CD14-positive monocyte (primary cell): ENCODE measurements at regions not wholly inside any gene's neighbourhood (a gene's known extent, or its start where the extent isn't known, plus 50 kb on each side); places are given as distances from the start of the nearest gene placed in this dataset.

Source experiments
- DNase-seq, 3 donors: peaks; one replicate each; pipeline ENCODE4 v3.0.0-alpha.2; 2011 to 2022
- H2AFZ ChIP-seq: 2 replicates; pipeline ENCODE4 v1.6.0; 2012; ENCODE audit warnings: mild to moderate bottlenecking, low read depth, low read length, inconsistent platforms; ENCODE audit not compliant: insufficient read depth, poor library complexity, severe bottlenecking
- H3K27ac ChIP-seq, 2 donors: 1 replicate in 1 of 2; 2 replicates in 1 of 2; pipeline ENCODE4 v1.5.1; 2012 to 2013; ENCODE audit warnings: low read length in 2 of 2, control low read depth in 1 of 2, inconsistent platforms in 1 of 2, low read depth in 1 of 2, mild to moderate bottlenecking in 1 of 2
- H3K27me3 ChIP-seq, 2 donors: one replicate each; pipeline versions ENCODE4 v1.6.0 to v1.6.1; 2011 to 2013; ENCODE audit warnings: low read length in 2 of 2; ENCODE audit not compliant: control insufficient read depth in 2 of 2, insufficient read depth in 2 of 2
- H3K36me3 ChIP-seq, 2 donors: replicated peaks in 1 of 2; 1 replicate in 1 of 2; 2 replicates in 1 of 2; pipeline versions ENCODE4 v1.5.1 to v1.6.1; 2012 to 2013; ENCODE audit warnings: low read length in 2 of 2, control low read depth in 1 of 2, inconsistent platforms in 1 of 2, mild to moderate bottlenecking in 1 of 2; ENCODE audit not compliant: insufficient read depth in 2 of 2, control insufficient read depth in 1 of 2
- H3K4me1 ChIP-seq, 2 donors: 1 replicate in 1 of 2; 2 replicates in 1 of 2; pipeline versions ENCODE4 v1.5.1 to v1.6.1; 2012 to 2013; ENCODE audit warnings: low read length in 2 of 2, control low read depth in 1 of 2, inconsistent platforms in 1 of 2, mild to moderate bottlenecking in 1 of 2, moderate library complexity in 1 of 2; ENCODE audit not compliant: insufficient read depth in 2 of 2, control insufficient read depth in 1 of 2
- H3K4me2 ChIP-seq: replicated peaks from 2 replicates; pipeline ENCODE3; 2012; ENCODE audit warnings: low read length, moderate library complexity, mild to moderate bottlenecking; ENCODE audit not compliant: poor library complexity, severe bottlenecking; ENCODE audit errors: extremely low read depth
- H3K4me3 ChIP-seq, 3 experiments: fragments of 200-600 bp in 1 of 3; sonication (generic) in 1 of 3; replicated peaks in 1 of 3; 1 replicate in 2 of 3; 2 replicates in 1 of 3; pipeline ENCODE4 v1.5.1; 2011 to 2013; ENCODE audit warnings: low read length in 3 of 3, mild to moderate bottlenecking in 3 of 3, control low read depth in 2 of 3, low read depth in 2 of 3, inconsistent platforms in 1 of 3, moderate library complexity in 1 of 3
- H3K79me2 ChIP-seq: 2 replicates; pipeline ENCODE4 v1.6.0; 2012; ENCODE audit warnings: mild to moderate bottlenecking, control low read depth, inconsistent platforms, low read length, moderate library complexity; ENCODE audit not compliant: insufficient read depth
- H3K9ac ChIP-seq: 2 replicates; pipeline ENCODE4 v1.6.0; 2017; ENCODE audit warnings: low read length, mild to moderate bottlenecking; ENCODE audit not compliant: insufficient read depth, poor library complexity, severe bottlenecking
- H3K9me3 ChIP-seq, 2 donors: replicated peaks in 1 of 2; 1 replicate in 1 of 2; 2 replicates in 1 of 2; pipeline versions ENCODE4 v1.5.1 to v1.6.1; 2012 to 2013; ENCODE audit warnings: low read length in 2 of 2, control low read depth in 1 of 2; ENCODE audit not compliant: control insufficient read depth in 1 of 2, insufficient read depth in 1 of 2
- H4K20me1 ChIP-seq: 2 replicates; pipeline ENCODE4 v1.6.0; 2012; ENCODE audit warnings: mild to moderate bottlenecking, low read length, control low read depth, moderate library complexity; ENCODE audit not compliant: insufficient read depth
- H3K27ac Mint-ChIP-seq, 7 donors: one replicate each; pipeline ENCODE4 v1.8.0; 2020; ENCODE audit warnings: mild to moderate bottlenecking in 7 of 7, mixed read lengths in 7 of 7, moderate library complexity in 6 of 7, inconsistent platforms in 2 of 7
- H3K27me3 Mint-ChIP-seq, 3 donors: one replicate each; pipeline ENCODE4 v1.8.0; 2021 to 2022; ENCODE audit warnings: low read depth in 3 of 3, mild to moderate bottlenecking in 3 of 3, mixed read lengths in 3 of 3, moderate library complexity in 3 of 3, inconsistent platforms in 1 of 3
- H3K36me3 Mint-ChIP-seq, 2 donors: one replicate each; pipeline ENCODE4 v1.8.0; 2020; ENCODE audit warnings: mixed read lengths in 2 of 2, inconsistent platforms in 1 of 2, mild to moderate bottlenecking in 1 of 2
- H3K4me1 Mint-ChIP-seq: one replicate; pipeline ENCODE4 v1.8.0; 2020; ENCODE audit warnings: mild to moderate bottlenecking, mixed read lengths
- H3K4me3 Mint-ChIP-seq, 2 donors: one replicate each; pipeline ENCODE4 v1.8.0; 2020; ENCODE audit warnings: mild to moderate bottlenecking in 2 of 2, mixed read lengths in 2 of 2, moderate library complexity in 1 of 2
- H3K9me3 Mint-ChIP-seq, 7 donors: one replicate each; pipeline ENCODE4 v1.8.0; 2020 to 2022; ENCODE audit warnings: mixed read lengths in 7 of 7, mild to moderate bottlenecking in 6 of 7, moderate library complexity in 6 of 7, inconsistent platforms in 2 of 7
- CTCF ChIP-seq: fragments of 200-600 bp; IDR thresholded peaks from one replicate; pipeline ENCODE4 v1.8.0; 2022; ENCODE audit warnings: antibody characterized with exemption, mild to moderate bottlenecking
- WGBS: methylation state at CpG from one replicate; pipeline ENCODE4 v1.1.5; 2013; ENCODE audit warnings: missing lambda C conversion rate; ENCODE audit not compliant: insufficient coverage; 5-methylcytosine and 5-hydroxymethylcytosine counted together
- intact Hi-C, 2 donors: fragments of 100-400 bp; cut with micrococcal nuclease; formaldehyde crosslinking; loops; one replicate each; pipeline versions ENCODE4 v1.15.0 to v1.15.1; 2023

DNA sequence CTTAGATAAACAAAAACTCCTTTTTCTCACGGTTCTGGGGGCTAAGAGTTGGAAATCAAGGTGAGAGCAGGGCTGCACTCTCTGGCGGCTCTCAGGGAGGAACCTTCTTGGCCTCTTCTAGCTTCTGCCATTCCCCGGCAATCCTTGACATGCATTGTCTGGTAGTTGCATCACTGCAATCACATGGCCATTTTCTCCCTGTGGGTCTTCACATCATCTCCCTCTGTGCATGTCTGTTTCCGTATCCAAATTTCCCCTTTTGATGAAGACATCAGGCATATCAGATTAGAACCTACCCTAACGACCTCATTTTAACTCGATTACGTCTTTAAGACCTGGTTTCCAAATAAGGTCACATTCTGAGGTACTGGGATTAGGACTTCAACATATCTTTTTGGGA, 129.2 kb upstream of the MAN2A1 start:
- Mint-ChIP-seq H3K36me3 (no peaks in the 10 kb centered on the region), H3K27ac (no peak overlapping the region)

GRCh38 chr5:109558952-109559351, 130.8 kb upstream of the MAN2A1 start:
- no peaks in the 10 kb centered on the region for H3K4me1 ChIP-seq
- Mint-ChIP-seq H3K27ac (no peak overlapping the region), H3K9me3 (peaks cover 0 to 3% (median 0%) of the 10 kb centered on the region in 7 donors), H3K4me1 (no peaks in the 10 kb centered on the region), H3K4me3 (no peak overlapping the region), H3K36me3 (no peaks in the 10 kb centered on the region), H3K27me3 (peaks cover 0 to 1% (median 0%) of the 10 kb centered on the region in 3 donors)
- intact Hi-C loops, result no loop called here
- H3K79me2 ChIP-seq, result no peaks in the 10 kb centered on the region
- H2AFZ ChIP-seq, result no peak overlapping the region
- no CpG with 5 or more reads among the region's 2 CpGs for WGBS
- no peaks in the 10 kb centered on the region for H3K36me3 ChIP-seq
- no peaks in the 10 kb centered on the region for H3K9me3 ChIP-seq
- no peak overlapping the region for H3K27ac ChIP-seq
- no peaks in the 10 kb centered on the region for H4K20me1 ChIP-seq
- no peak for TF ChIP-seq CTCF
- H3K9ac ChIP-seq, result no peak overlapping the region
- H3K4me3 ChIP-seq, result no peak overlapping the region
- H3K27me3 ChIP-seq, result no peaks in the 10 kb centered on the region
- no peak overlapping the region for H3K4me2 ChIP-seq
- DNase-seq, result no peak

More for the DNA sequence above, 129.2 kb upstream of the MAN2A1 start:
- Mint-ChIP-seq H3K4me1 (no peaks in the 10 kb centered on the region), H3K4me3 (no peak overlapping the region), H3K27me3 (peaks cover 0 to 1% (median 0%) of the 10 kb centered on the region in 3 donors), H3K9me3 (peaks cover 0 to 4% (median 1%) of the 10 kb centered on the region in 7 donors)
- H3K9me3 ChIP-seq, result no peaks in the 10 kb centered on the region
- no peak overlapping the region for H3K9ac ChIP-seq
- no peak overlapping the region for H3K27ac ChIP-seq
- H3K4me1 ChIP-seq, result no peaks in the 10 kb centered on the region
- H3K4me2 ChIP-seq, result no peak overlapping the region
- DNase-seq, result no peak
- no peak overlapping the region for H2AFZ ChIP-seq
- H3K27me3 ChIP-seq, result no peaks in the 10 kb centered on the region
- no peak overlapping the region for H3K4me3 ChIP-seq
- no peak for TF ChIP-seq CTCF
- intact Hi-C loops, result no loop called here
- WGBS, result 93% methylated on average over 5 of the region's 7 CpGs
- H4K20me1 ChIP-seq, result no peaks in the 10 kb centered on the region
- no peaks in the 10 kb centered on the region for H3K36me3 ChIP-seq
- no peaks in the 10 kb centered on the region for H3K79me2 ChIP-seq
